SK-N-MC (cell line): ENCODE measurements at regions not wholly inside any gene's neighbourhood (a gene's known extent, or its start where the extent isn't known, plus 50 kb on each side); places are given as distances from the start of the nearest gene placed in this dataset.

Experiments
- EZH2 ChIP-seq: fragments of 200-600 bp; sonication (generic); IDR thresholded peaks from one replicate; pipeline ENCODE4 v1.6.1; 2017; ENCODE audit warnings: antibody characterized with exemption
- POLR2AphosphoS5 ChIP-seq: IDR thresholded peaks from 2 replicates; pipeline ENCODE4 v1.6.1; 2012; ENCODE audit warnings: mild to moderate bottlenecking, low read depth, low read length, borderline replicate concordance

- no peak for TF ChIP-seq EZH2
- no peak for TF ChIP-seq POLR2AphosphoS5
Observed at GRCh38 chr7:35389636-35390035, 135.7 kb upstream of the TBX20 start.
